Ascending aorta (tissue), 2 donors: ENCODE measurements at regions not wholly inside any gene's neighbourhood (a gene's known extent, or its start where the extent isn't known, plus 50 kb on each side); places are given as distances from the start of the nearest gene placed in this dataset.
"Not testable (repeated sequence)": the region's sequence is repeated elsewhere in the genome, so short reads cannot be mapped to it uniquely, and the experiment has no call there.

Experiments
- DNase-seq, 2 donors: peaks; one replicate each; pipeline ENCODE4 v3.0.0-alpha.2; 2019; ENCODE audit warnings: low spot score in 2 of 2
- H3K27ac ChIP-seq, 2 donors: fragments of 200-600 bp; sonication (generic); one replicate each; pipeline ENCODE4 v1.5.1; 2016 to 2017; ENCODE audit warnings: mild to moderate bottlenecking in 1 of 2
- H3K27me3 ChIP-seq: fragments of 200-600 bp; sonication (generic); one replicate; pipeline ENCODE4 v1.5.1; 2017
- H3K36me3 ChIP-seq, 2 donors: fragments of 200-600 bp; sonication (generic); one replicate each; pipeline ENCODE4 v1.5.1; 2016
- H3K4me1 ChIP-seq, 2 donors: fragments of 200-600 bp; sonication (generic); one replicate each; pipeline ENCODE4 v1.5.1; 2016 to 2017; ENCODE audit warnings: mild to moderate bottlenecking in 1 of 2
- H3K4me3 ChIP-seq, 2 donors: fragments of 200-600 bp; sonication (generic); one replicate each; pipeline ENCODE4 v1.5.1; 2016 to 2017; ENCODE audit warnings: mild to moderate bottlenecking in 1 of 2
- H3K9me3 ChIP-seq, 2 donors: fragments of 200-600 bp; sonication (generic); one replicate each; pipeline ENCODE4 v1.5.1; 2016
- CTCF ChIP-seq, 3 experiments: fragments of 200-600 bp in 2 of 3; fragments of 450-650 bp in 1 of 3; sonication (generic) in 2 of 3; IDR thresholded peaks; one replicate each; pipeline ENCODE4 v1.5.1; 2016 to 2019; ENCODE audit warnings: antibody characterized with exemption in 3 of 3, mild to moderate bottlenecking in 1 of 3, moderate library complexity in 1 of 3
- intact Hi-C: fragments of 100-400 bp; cut with DNase I; formaldehyde crosslinking; loops from one replicate; pipeline ENCODE4 v1.15.1; 2023

DNA sequence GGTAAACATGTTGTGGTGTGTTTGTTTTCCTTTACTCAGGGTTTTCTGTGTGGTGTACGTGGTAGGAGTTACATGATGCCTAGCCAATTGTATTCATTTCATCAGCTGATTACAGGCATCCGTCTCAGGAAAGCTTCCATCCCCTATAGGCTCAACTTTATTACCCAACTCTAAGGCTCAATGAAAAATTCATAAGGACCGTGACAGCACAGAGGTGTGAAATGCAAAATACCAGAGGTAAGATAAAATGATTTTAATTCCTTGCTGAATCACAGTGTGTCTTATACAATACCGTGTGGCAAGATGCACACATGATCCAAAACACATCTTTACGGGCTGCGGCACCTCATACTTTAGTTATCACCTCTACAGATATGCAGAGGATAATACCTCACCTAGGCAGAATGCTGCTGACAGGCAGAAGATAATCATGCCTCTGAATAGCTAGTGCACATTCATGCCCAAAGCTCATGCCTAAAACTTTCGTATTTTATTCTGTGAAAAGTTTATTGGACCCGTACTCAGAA is 87.2 kb upstream of the DIO2 start:
- H3K27ac ChIP-seq, result no peak overlapping the region
- no peaks in the 10 kb centered on the region for H3K27me3 ChIP-seq
- H3K9me3 ChIP-seq, result no peaks in the 10 kb centered on the region
- intact Hi-C loops, result no loop called here
- no peak for TF ChIP-seq CTCF (IDR thresholded peaks at IDR 0.05)
- H3K36me3 ChIP-seq, result no peaks in the 10 kb centered on the region
- DNase-seq, result no peak
- no peak overlapping the region for H3K4me3 ChIP-seq
- no peaks in the 10 kb centered on the region for H3K4me1 ChIP-seq

GRCh38 chr14:80291101-80291500 is 79.8 kb upstream of the DIO2 start:
- H3K4me1 ChIP-seq, result no peaks in the 10 kb centered on the region
- H3K27ac ChIP-seq, result no peak overlapping the region
- no peaks in the 10 kb centered on the region for H3K27me3 ChIP-seq
- intact Hi-C loops, result no loop called here
- H3K9me3 ChIP-seq, result no peaks in the 10 kb centered on the region
- H3K36me3 ChIP-seq, result no peaks in the 10 kb centered on the region
- H3K4me3 ChIP-seq, result no peak overlapping the region
- no peak for DNase-seq
- no peak for TF ChIP-seq CTCF (IDR thresholded peaks at IDR 0.05)

GRCh38 chr14:80286744-80287143 is 75.4 kb upstream of the DIO2 start:
- H3K27me3 ChIP-seq, DNase-seq, H3K9me3 ChIP-seq, H3K27ac ChIP-seq, H3K36me3 ChIP-seq, H3K4me3 ChIP-seq, intact Hi-C loops, H3K4me1 ChIP-seq: not testable (repeated sequence)

DNA sequence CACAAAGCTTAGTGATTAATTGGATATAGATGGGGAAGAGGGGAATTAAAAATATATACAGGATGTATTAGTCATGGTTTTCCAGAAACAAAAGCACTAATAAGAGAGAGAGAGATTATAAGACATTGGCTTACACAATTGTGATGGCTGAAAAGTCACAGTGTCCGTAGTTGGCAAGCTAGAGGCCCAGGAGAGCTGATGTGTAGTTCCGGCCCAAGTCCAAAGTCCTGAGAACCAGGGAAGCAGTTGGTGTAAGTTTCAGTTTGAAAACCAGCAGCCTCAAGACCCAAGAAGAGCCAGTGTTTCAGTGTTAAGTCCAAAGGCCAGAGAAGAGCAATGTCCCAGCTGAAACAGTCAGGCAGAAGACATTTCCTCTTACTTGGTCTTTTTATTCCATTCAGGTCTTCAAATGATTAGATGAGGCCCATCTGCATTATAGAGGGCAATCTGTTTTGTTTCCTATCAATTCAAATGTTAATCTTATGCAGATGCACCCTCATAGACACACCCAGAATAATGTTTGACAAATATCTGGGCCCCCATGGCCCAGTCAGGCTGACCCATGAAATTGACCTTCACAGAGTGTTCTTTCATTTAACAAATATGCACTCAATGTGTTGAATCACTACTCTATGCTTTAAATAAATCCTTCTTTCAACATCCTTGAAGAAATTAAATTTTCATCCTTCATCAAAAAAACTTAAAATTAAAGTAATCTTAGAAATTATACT is 67.2 kb upstream of the DIO2 start:
- intact Hi-C loops, result no loop called here
- Histone ChIP-seq H3K4me1 (no peaks in the 10 kb centered on the region), H3K4me3 (no peak overlapping the region), H3K36me3 (no peaks in the 10 kb centered on the region), H3K9me3 (no peaks in the 10 kb centered on the region), H3K27me3 (no peaks in the 10 kb centered on the region), H3K27ac (peak overlapping the region in 1 of 2 donors; percentile 44)
- TF ChIP-seq CTCF (IDR thresholded peaks at IDR 0.05), result no peak
- peak in 1 of 2 donors; percentile 63 for DNase-seq

- Histone ChIP-seq H3K4me1 (no peaks in the 10 kb centered on the region), H3K27ac (no peak overlapping the region), H3K36me3 (no peaks in the 10 kb centered on the region), H3K4me3 (no peak overlapping the region), H3K27me3 (no peaks in the 10 kb centered on the region), H3K9me3 (no peaks in the 10 kb centered on the region)
- intact Hi-C loops, result no loop called here
- DNase-seq, result no peak
- no peak for TF ChIP-seq CTCF (IDR thresholded peaks at IDR 0.05)
Observed at GRCh38 chr14:80275208-80275850, 64.0 kb upstream of the DIO2 start.

- H3K4me3 ChIP-seq, intact Hi-C loops, H3K4me1 ChIP-seq, H3K27ac ChIP-seq, H3K27me3 ChIP-seq, H3K9me3 ChIP-seq, H3K36me3 ChIP-seq, DNase-seq: not testable (repeated sequence)
Observed at GRCh38 chr14:80274310-80274709, 63.0 kb upstream of the DIO2 start.
